Mesothelial cell of epicardium (in vitro differentiated cells): ENCODE measurements at regions not wholly inside any gene's neighbourhood (a gene's known extent, or its start where the extent isn't known, plus 50 kb on each side); places are given as distances from the start of the nearest gene placed in this dataset.

Experiments used
- DNase-seq, 2 experiments: peaks; one replicate each; pipeline ENCODE4 v3.0.0; 2021; ENCODE audit warnings: low spot score in 2 of 2; ENCODE audit not compliant: unreplicated experiment in 2 of 2
- H3K27ac Mint-ChIP-seq: 2 replicates; pipeline ENCODE4 v1.8.0; 2021; ENCODE audit warnings: mixed read lengths
- H3K27me3 Mint-ChIP-seq: 2 replicates; pipeline ENCODE4 v1.8.0; 2021; ENCODE audit warnings: low read depth, mixed read lengths
- H3K36me3 Mint-ChIP-seq: 2 replicates; pipeline ENCODE4 v1.8.0; 2021; ENCODE audit warnings: mixed read lengths
- H3K4me1 Mint-ChIP-seq: 2 replicates; pipeline ENCODE4 v1.8.0; 2021; ENCODE audit warnings: mixed read lengths
- H3K4me3 Mint-ChIP-seq: 2 replicates; pipeline ENCODE4 v1.8.0; 2021; ENCODE audit warnings: mild to moderate bottlenecking, moderate library complexity, mixed read lengths
- H3K9me3 Mint-ChIP-seq: 2 replicates; pipeline ENCODE4 v1.8.0; 2021; ENCODE audit warnings: mixed read lengths
- CTCF ChIP-seq: fragments of 200-600 bp; sonication (generic); IDR thresholded peaks from one replicate; pipeline ENCODE4 v1.5.0; 2021; ENCODE audit warnings: antibody characterized with exemption; ENCODE audit not compliant: unreplicated experiment

- Mint-ChIP-seq H3K4me1 (peaks cover 46% of the 10 kb centered on the region), H3K36me3 (no peaks in the 10 kb centered on the region), H3K9me3 (peaks cover 4% of the 10 kb centered on the region), H3K27ac (peak overlapping the region; percentile 7), H3K4me3 (no peak overlapping the region), H3K27me3 (no peaks in the 10 kb centered on the region)
- no peak for TF ChIP-seq CTCF
- DNase-seq = no peak
Measured at GRCh38 chr5:71883742-71884103, 164.6 kb downstream of the CARTPT start.

- H3K9me3 Mint-ChIP-seq = peaks cover 4% of the 10 kb centered on the region
- no peaks in the 10 kb centered on the region for H3K36me3 Mint-ChIP-seq
- no peaks in the 10 kb centered on the region for H3K27me3 Mint-ChIP-seq
- peaks cover 43% of the 10 kb centered on the region for H3K4me1 Mint-ChIP-seq
- no peak overlapping the region for H3K27ac Mint-ChIP-seq
- no peak for TF ChIP-seq CTCF
- DNase-seq = no peak
- no peak overlapping the region for H3K4me3 Mint-ChIP-seq
Measured at GRCh38 chr5:71884926-71885325, 165.9 kb downstream of the CARTPT start.

GRCh38 chr5:71886406-71886805 lies 167.3 kb downstream of the CARTPT start:
- DNase-seq = no peak
- no peak overlapping the region for H3K27ac Mint-ChIP-seq
- peaks cover 33% of the 10 kb centered on the region for H3K4me1 Mint-ChIP-seq
- peaks cover 7% of the 10 kb centered on the region for H3K9me3 Mint-ChIP-seq
- H3K4me3 Mint-ChIP-seq = no peak overlapping the region
- no peak for TF ChIP-seq CTCF
- H3K27me3 Mint-ChIP-seq = no peaks in the 10 kb centered on the region
- H3K36me3 Mint-ChIP-seq = no peaks in the 10 kb centered on the region

GRCh38 chr5:71887680-71888079 lies 168.6 kb downstream of the CARTPT start:
- Mint-ChIP-seq H3K4me3 (no peak overlapping the region), H3K27me3 (no peaks in the 10 kb centered on the region), H3K27ac (no peak overlapping the region), H3K4me1 (peaks cover 34% of the 10 kb centered on the region), H3K36me3 (no peaks in the 10 kb centered on the region), H3K9me3 (peaks cover 7% of the 10 kb centered on the region)
- DNase-seq = no peak
- no peak for TF ChIP-seq CTCF

- Mint-ChIP-seq H3K27me3 (no peaks in the 10 kb centered on the region), H3K27ac (peak overlapping the region; percentile 70), H3K36me3 (no peaks in the 10 kb centered on the region), H3K9me3 (peaks cover 7% of the 10 kb centered on the region), H3K4me3 (no peak overlapping the region), H3K4me1 (peaks cover 19% of the 10 kb centered on the region)
- TF ChIP-seq CTCF = no peak
- no peak for DNase-seq
Measured at GRCh38 chr5:71891406-71891805, 172.3 kb downstream of the CARTPT start.

GRCh38 chr5:71891856-71892255 lies 172.8 kb downstream of the CARTPT start:
- H3K36me3 Mint-ChIP-seq = no peaks in the 10 kb centered on the region
- peak overlapping the region; percentile 70 for H3K27ac Mint-ChIP-seq

More at GRCh38 chr5:71891856-71892255, 172.8 kb downstream of the CARTPT start:
- TF ChIP-seq CTCF = no peak
- Mint-ChIP-seq H3K27me3 (no peaks in the 10 kb centered on the region), H3K4me1 (peaks cover 19% of the 10 kb centered on the region), H3K4me3 (no peak overlapping the region), H3K9me3 (peaks cover 7% of the 10 kb centered on the region)
- DNase-seq = no peak
